ENCODE measurements at regions not wholly inside any gene's neighbourhood (a gene's known extent, or its start where the extent isn't known, plus 50 kb on each side); places are given as distances from the start of the nearest gene placed in this dataset.

DNA sequence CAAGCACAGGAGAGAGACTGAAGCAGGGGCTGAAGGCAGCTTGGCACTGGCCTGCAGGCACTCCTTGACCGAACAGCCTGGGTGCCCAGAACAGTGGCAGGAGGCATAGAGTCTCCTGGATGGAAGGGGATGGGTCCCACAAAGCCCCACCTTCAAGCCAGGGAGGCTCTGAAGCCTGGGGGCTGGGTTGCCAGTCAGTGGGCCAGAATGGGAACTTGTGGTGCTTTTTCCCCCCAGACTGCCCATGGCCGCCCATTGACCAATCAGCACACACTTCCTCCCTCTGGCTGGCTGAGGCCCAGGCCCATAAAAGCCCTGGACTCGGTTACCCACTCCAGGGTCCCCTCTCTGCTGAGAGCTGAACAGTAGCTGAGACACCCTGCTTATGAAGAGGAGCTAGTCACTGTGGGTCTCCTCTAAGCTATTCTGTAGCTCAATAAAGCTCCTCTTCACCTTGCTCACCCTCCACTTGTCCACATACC, 109.6 kb downstream of the ELAPOR2 start:
- no peaks in the 10 kb centered on the region for H3K4me1 Mint-ChIP-seq (ENCODE audit: low read depth)
- no peaks in the 10 kb centered on the region for H3K9me3 Mint-ChIP-seq
- H3K36me3 Mint-ChIP-seq (ENCODE audit: low read depth), result no peaks in the 10 kb centered on the region
- peaks cover 4% of the 10 kb centered on the region for H3K27me3 Mint-ChIP-seq
- POLR2A ChIA-PET, result interaction anchor here (1.4 kb wide), 1 partner anchor 22 kb away, joined by 4 read pairs; no protein-coding TSS in a partner anchor
- CTCF ChIA-PET, result interaction anchor here (1.6 to 1.8 kb wide), 2 partner anchors 8 to 202 kb away, joined by 4 read pairs; partner anchors contain the start of gene DMTF1
- intact Hi-C loops (cut with micrococcal nuclease), result no loop called here
- no peak overlapping the region for H3K27ac Mint-ChIP-seq
- TF ChIP-seq, protein P1, sequence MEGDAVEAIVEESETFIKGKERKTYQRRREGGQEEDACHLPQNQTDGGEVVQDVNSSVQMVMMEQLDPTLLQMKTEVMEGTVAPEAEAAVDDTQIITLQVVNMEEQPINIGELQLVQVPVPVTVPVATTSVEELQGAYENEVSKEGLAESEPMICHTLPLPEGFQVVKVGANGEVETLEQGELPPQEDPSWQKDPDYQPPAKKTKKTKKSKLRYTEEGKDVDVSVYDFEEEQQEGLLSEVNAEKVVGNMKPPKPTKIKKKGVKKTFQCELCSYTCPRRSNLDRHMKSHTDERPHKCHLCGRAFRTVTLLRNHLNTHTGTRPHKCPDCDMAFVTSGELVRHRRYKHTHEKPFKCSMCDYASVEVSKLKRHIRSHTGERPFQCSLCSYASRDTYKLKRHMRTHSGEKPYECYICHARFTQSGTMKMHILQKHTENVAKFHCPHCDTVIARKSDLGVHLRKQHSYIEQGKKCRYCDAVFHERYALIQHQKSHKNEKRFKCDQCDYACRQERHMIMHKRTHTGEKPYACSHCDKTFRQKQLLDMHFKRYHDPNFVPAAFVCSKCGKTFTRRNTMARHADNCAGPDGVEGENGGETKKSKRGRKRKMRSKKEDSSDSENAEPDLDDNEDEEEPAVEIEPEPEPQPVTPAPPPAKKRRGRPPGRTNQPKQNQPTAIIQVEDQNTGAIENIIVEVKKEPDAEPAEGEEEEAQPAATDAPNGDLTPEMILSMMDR (IDR thresholded peaks at IDR 0.05), result no peak
- DNase-seq (no peak), ATAC-seq (no peak)
- no peak overlapping the region for H3K4me3 Mint-ChIP-seq

DNA sequence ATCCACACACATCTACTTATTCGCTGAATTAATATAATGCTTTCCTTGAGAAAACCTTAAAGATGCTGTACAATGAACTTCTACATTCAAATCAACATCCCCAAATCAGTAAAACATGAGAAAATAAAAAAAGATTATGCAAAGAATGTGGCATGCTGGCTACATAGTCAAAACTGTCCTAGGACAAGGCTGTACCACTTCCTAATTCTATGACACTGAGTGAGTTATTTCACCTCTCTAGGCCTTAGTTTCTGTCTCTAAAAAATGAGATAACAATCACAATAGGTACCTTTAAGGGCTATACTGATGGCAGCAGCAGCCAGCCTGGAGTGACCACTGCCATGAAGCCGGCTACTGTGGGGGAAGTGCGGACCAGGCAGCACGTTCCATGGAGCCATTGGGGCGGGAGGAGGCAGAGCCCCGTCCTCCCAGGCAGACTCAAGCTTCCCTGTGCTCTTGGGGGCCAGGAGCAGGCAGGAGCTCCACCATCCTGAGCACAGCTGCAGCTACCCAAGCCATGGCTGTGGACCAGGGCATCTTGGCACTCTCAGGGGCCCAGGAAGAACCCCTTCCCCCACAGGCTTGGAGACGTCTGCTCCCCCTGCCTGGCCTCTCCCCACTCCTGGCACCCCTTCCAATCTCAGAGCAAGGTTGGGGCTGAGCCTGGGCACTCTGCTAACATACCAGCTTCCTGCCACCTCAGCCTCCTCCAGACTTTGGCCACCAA, 110.2 kb downstream of the ELAPOR2 start:
- TF ChIP-seq, protein P1 (IDR thresholded peaks at IDR 0.05), result no peak
- Mint-ChIP-seq H3K4me1 (ENCODE audit: low read depth) (no peaks in the 10 kb centered on the region), H3K27ac (no peak overlapping the region), H3K9me3 (no peaks in the 10 kb centered on the region), H3K4me3 (no peak overlapping the region), H3K36me3 (ENCODE audit: low read depth) (no peaks in the 10 kb centered on the region), H3K27me3 (peaks cover 4% of the 10 kb centered on the region)
- POLR2A ChIA-PET, result interaction anchor here (1.4 kb wide), 1 partner anchor 22 kb away, joined by 4 read pairs; no protein-coding TSS in a partner anchor
- no peak for DNase-seq
- CTCF ChIA-PET, result interaction anchor here (1.5 to 1.6 kb wide), 2 partner anchors 30 to 199 kb away, joined by 3 to 5 read pairs; no protein-coding TSS in a partner anchor
- no peak for ATAC-seq
- intact Hi-C loops (cut with micrococcal nuclease), result no loop called here

DNA sequence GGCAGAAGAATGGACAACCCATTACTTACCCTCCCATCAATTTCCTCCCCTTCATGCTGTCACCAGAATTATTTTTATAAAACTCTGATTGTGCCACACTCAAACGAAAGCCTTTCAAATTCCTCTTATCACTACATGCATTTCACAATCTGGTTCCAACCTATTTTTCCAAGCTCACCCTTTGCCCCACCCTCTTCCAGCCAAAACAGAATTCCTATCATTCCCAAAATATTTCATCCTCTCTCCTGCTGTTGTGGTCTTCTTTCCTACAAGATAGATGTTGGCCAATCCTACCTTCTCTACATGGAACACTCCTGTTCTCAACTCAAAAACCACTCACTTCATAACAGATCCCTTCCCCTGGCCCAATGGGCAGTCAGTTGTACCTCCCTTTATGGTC, 111.5 kb downstream of the ELAPOR2 start:
- Mint-ChIP-seq H3K4me1 (ENCODE audit: low read depth) (no peaks in the 10 kb centered on the region), H3K27ac (no peak overlapping the region), H3K9me3 (no peaks in the 10 kb centered on the region), H3K27me3 (peaks cover 4% of the 10 kb centered on the region), H3K36me3 (ENCODE audit: low read depth) (no peaks in the 10 kb centered on the region), H3K4me3 (no peak overlapping the region)
- TF ChIP-seq, protein P1 (IDR thresholded peaks at IDR 0.05), result no peak
- ChIA-PET POLR2A (no interaction called here), CTCF (interaction anchor here (1.5 to 1.6 kb wide), 3 partner anchors 32 to 200 kb away, joined by 3 to 5 read pairs (median 4); no protein-coding TSS in a partner anchor)
- intact Hi-C loops (cut with micrococcal nuclease), result no loop called here
- no peak for DNase-seq
- ATAC-seq, result no peak

DNA sequence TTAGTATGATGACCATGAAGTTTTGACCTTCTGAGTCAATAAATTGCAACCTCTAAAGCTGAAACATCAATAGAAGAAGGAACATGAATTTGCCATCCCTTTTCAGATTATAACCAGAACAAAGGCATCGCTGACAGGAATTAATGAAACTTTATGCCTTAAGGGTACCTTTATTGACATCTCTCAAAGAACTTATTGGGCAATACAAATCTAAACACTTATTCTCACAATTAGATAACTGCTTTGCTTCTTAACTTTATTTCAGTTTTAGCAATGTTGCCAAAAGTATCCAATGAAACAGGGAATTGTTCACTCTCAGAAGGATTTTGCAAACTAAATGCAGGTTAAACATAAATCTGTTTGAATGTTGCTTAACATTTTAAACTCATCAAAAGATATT, 116.0 kb downstream of the ELAPOR2 start:
- TF ChIP-seq, protein P1 (IDR thresholded peaks at IDR 0.05), result no peak
- intact Hi-C loops (cut with micrococcal nuclease), result no loop called here
- Mint-ChIP-seq H3K27me3 (peaks cover 4% of the 10 kb centered on the region), H3K4me3 (no peak overlapping the region), H3K36me3 (ENCODE audit: low read depth) (no peaks in the 10 kb centered on the region), H3K9me3 (no peaks in the 10 kb centered on the region), H3K27ac (no peak overlapping the region), H3K4me1 (ENCODE audit: low read depth) (no peaks in the 10 kb centered on the region)
- no peak for ATAC-seq
- DNase-seq, result no peak
- ChIA-PET POLR2A (interaction anchor here (0.7 to 0.9 kb wide), 2 partner anchors 34 to 93 kb away, joined by 3 read pairs; no protein-coding TSS in a partner anchor), CTCF (interaction anchor here (0.9 to 2.8 kb wide), 3 partner anchors 21 to 293 kb away, joined by 3 to 16 read pairs (median 3); no protein-coding TSS in a partner anchor)

DNA sequence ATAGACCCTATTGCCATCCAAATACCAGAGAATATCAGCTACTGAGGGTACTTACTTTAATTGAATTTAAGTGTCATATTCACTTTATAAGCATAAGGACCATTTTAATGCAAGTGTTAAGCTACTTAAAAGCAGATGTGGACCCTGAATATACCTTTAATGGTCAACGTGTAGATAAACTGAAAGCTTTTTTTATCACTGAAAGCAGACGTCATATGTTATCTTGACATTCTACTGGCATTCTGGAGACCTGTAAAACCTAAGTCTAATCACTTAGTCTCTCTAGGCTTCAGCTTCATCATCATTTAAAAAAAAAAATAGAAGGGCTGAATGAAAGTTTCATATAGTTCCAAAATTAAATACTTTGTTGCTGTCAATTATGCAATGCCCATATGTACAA, 116.5 kb downstream of the ELAPOR2 start:
- H3K27me3 Mint-ChIP-seq, result peaks cover 4% of the 10 kb centered on the region
- H3K9me3 Mint-ChIP-seq, result no peaks in the 10 kb centered on the region
- intact Hi-C loops (cut with micrococcal nuclease), result no loop called here
- no peaks in the 10 kb centered on the region for H3K36me3 Mint-ChIP-seq (ENCODE audit: low read depth)
- ATAC-seq, result no peak
- TF ChIP-seq, protein P1 (IDR thresholded peaks at IDR 0.05), result no peak
- H3K27ac Mint-ChIP-seq, result no peak overlapping the region
- CTCF ChIA-PET, result interaction anchor here (0.9 to 2.8 kb wide), 2 partner anchors 22 to 205 kb away, joined by 3 to 16 read pairs; no protein-coding TSS in a partner anchor
- POLR2A ChIA-PET, result interaction anchor here (0.9 kb wide), 1 partner anchor 93 kb away, joined by 3 read pairs; no protein-coding TSS in a partner anchor
- DNase-seq, result no peak
- no peaks in the 10 kb centered on the region for H3K4me1 Mint-ChIP-seq (ENCODE audit: low read depth)
- H3K4me3 Mint-ChIP-seq, result no peak overlapping the region
